GM18505 (cell line): ENCODE measurements at regions not wholly inside any gene's neighbourhood (a gene's known extent, or its start where the extent isn't known, plus 50 kb on each side); places are given as distances from the start of the nearest gene placed in this dataset.
"Not testable (repeated sequence)": the region's sequence is repeated elsewhere in the genome, so short reads cannot be mapped to it uniquely, and the experiment has no call there.

Source experiments
- ATAC-seq: cut with Tn5 transposase; IDR thresholded peaks from one replicate; pipeline ENCODE4 v1.9.1; 2021; ENCODE audit not compliant: unreplicated experiment
- POLR2A ChIP-seq: IDR thresholded peaks from 4 replicates; pipeline ENCODE4 v1.6.1; 2011; ENCODE audit warnings: borderline replicate concordance; ENCODE audit not compliant: insufficient read depth, insufficient read length; ENCODE audit errors: extremely low read depth

DNA sequence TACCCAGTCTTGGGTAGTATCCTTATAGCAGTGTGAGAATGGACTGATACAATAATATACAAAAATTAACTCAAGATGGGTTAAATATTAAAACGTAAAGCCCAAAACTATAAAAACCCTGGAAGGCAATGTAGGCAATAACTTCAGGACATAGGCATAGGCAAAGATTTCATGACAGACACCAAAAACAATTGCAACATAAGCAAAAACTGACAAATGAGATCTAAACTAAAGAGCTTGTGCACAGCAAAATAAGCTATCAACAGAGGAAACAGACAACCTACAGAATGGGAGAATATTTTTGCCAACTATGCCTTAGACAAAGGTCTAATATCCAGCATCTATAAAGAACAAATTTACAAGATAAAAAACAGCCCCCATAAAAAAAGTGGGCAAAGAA lies 204.8 kb upstream of the CCDC54 start:
- no peak for ATAC-seq
- TF ChIP-seq POLR2A = no peak

DNA sequence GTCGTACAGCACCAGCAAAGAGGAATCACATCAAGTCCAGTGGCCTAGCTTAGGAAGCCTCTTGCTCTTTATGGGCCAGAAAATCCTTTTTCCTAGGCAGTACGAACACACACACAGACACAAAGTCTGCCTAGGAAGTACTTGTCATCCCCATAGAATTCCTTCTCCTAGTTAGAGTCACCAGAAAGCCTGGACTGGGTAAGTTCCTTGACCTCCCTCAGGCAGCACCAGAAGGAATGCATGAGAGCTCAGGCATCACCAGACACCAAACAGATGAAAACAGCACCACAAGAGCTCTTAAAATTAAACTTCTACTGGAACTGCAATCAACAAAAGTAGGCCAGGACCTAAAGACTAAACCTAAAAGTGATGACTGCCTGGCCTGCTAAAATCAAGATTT lies 192.9 kb upstream of the CCDC54 start:
- no peak for ATAC-seq

DNA sequence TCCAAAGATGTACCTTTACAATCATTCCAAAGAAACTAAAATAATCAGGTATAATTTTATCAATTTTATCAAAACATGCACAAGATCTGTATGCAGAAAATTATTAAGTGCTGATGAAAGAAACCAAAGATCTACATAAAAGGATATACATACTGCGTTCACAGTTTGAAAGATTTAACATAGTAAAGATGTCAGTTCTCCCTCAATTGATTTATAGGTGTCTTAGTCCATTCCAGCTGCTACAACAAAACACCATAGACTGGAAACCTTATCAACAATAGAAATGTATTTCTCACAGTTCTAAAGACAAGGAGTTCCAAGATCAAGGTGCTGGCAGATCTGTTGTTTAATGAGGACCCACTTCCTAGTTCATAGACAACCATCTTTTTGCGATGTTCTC lies 189.0 kb upstream of the CCDC54 start:
- ATAC-seq = no peak
- no peak for TF ChIP-seq POLR2A

More for the DNA sequence above, 192.9 kb upstream of the CCDC54 start:
- TF ChIP-seq POLR2A = no peak

DNA sequence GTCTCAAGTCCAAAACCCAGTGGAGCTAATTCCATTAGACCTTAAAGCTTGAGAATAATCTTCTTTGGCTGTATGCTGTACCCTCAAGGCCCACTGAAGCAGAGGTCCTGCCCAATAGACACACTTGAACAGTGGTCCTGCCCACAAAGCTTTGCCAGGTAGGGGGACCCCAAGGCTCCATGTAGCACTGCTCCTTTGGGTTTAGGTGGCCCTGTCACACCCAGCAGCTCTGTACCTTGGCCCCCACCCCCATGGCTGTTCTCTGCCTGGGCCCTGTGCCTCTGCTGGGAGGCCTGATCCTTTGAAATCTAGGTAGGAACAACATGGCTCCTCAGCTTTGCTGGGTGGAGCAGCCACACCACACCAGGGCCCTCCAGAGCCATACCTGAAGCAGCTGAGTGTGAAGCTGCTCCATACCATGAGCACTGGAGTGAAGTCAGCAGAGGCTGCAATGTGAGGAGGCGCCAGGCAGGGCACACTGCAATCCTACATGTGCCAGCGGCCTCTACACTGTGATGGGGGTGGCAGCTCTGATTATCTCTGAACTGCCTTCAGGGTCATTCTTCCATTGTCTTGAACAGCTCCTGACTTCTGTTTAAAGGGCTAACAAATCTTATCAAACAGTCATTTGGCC lies 188.0 kb upstream of the CCDC54 start:
- no peak for TF ChIP-seq POLR2A
- no peak for ATAC-seq

DNA sequence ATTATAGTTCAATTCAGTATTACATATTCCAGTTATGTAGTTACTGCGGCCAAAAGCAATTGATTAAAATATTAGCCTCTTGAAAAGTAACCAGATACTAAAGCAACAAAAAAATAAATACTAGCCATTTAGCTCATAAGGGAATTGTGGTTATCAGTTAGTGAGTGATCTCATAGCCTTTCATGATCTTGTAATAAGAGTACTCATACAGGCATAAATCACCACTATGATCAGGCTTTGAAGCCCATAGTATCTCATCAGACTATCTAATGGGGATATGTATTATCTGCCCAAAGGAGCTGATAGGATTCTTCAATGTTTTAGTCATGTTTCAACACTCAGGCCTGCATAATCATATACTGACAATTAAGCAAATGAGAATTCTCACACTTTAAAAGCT lies 184.1 kb upstream of the CCDC54 start:
- ATAC-seq = no peak
- TF ChIP-seq POLR2A = no peak

DNA sequence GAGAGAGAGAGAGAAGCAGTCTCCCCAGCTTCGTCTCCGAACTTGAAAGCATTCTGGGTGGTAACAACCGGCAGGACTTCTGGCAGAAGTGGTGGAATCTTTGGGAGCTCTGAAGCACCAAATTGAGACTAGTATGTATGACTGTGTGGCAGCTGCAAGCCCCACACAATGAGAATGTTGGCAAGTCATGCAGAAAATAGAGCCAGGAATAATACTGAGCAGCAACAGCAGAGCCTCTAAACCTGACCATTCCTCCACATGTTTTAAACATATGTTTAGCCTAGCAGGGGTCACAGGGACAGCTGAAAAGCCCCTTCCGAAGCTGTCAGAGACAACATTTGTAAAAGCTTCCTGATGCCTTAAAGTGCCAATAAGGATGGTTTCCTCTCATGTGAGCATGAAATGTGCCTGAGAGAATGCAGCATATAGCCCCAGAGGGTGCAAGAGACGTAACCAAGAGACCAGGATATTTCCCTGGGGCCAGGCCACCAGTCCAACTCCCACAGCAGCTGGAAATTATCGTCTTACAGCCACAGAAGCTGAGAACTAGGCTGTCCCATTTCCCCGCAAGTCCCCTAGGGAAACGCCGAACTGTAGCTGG lies 178.6 kb upstream of the CCDC54 start:
- no peak for ATAC-seq
- no peak for TF ChIP-seq POLR2A

DNA sequence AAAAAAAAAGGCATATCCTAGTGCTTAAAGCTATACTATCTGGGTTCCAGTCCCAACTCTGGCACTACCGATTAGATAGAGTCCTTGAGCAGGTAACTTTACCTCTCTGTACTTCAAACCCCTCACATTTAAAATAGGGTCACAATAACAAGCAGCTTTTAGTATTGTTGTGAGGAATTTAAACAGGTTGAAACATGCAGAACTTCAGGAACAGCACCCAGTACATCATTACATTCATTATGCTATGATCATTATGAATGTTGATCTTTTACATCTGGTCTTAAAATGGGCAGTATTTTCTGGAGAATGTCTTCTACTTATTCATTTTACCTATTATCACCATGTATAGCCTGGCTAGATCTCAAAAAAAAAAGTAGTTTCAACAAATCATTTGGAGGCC lies 176.1 kb upstream of the CCDC54 start:
- ATAC-seq = no peak
- no peak for TF ChIP-seq POLR2A

DNA sequence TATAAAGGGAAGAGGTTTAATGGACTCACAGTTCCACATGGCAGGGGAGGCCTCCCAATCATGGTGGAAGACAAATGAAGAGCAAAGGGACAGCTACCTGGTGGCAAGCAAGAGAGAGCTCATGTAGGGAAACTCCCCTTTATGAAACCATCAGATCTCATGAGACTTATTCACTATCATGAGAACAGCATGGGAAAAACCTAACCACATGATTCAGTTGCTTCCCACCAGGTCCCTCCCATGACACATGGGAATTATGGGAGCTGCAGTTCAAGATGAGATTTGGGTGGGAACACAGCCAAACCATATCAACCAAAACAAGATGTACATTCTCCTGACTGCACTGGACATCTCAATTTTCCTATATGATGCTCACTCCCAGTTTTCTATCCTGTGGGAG lies 174.4 kb upstream of the CCDC54 start:
- ATAC-seq = not testable (repeated sequence)

DNA sequence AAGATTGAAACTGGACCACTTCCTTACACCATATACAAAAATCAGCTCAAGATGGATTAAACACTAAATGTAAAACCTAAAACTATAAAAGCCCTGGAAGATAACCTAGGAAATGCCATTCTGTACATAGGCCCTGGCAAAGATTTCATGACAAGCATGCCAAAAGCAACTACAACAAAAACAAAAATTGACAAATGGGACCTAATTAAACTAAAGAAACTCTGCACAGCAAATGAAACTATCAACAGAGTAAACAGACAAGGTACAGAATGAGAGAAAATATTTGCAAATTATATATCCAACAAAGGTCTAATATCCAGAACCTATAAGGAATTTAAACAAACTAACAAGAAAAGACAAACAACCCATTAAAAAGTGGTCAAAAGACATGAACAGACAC lies 173.1 kb upstream of the CCDC54 start:
- TF ChIP-seq POLR2A = no peak
- ATAC-seq = no peak

DNA sequence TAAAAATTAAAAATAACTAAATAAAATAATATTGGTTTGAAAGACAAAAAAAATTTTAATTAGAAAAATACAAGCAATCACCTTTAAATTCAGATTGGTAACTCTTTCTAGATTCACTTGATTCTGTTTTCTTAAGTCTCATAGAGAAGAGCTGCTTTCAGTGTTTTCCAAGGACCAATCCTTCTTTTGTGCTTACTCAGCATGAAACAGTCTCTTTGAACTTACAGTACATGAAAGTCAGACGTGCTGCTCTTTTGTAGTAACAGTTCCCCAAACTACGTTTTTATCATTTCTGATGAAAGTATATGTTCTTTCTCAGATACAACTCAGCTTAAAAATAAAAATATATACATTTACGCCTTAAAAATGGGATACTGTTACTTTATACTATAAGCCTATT lies 171.9 kb upstream of the CCDC54 start:
- no peak for ATAC-seq
- no peak for TF ChIP-seq POLR2A

DNA sequence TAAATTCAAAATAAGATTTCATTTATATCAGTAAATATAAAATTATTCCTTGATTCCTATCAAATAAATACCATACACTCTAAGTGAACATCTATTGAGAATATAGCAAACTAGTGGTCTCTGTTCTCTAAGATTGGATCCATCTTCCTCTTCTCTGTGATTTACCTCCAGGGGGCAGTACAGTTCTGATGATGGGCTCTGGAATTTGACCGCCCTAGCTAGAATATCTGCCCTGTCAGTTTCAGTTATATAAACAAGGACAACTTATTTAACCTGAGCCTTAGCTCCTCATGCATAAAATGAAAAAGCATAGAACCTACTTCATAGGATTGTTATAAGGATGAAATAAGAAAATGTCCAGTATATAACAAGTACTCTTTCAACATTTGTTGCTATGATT lies 171.1 kb upstream of the CCDC54 start:
- no peak for TF ChIP-seq POLR2A
- ATAC-seq = no peak

DNA sequence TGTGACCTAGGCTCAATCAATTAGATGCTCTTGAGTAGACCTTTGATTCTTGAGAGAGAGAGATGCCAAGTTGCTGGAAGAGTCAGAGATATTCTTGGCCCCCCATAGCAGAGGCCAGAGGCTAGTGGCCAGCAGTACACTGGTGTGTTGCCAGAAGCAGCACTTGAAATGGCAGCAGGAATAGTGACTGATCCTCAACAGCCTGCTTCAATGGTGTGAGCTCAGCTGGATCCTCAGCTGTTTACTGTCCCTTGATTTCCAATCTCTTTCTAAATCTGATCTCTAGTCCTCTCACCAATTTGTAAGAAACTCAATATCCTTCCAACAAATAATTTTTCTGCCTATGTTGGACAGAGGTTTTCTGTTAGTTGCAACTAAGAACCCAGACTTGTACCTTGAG lies 170.3 kb upstream of the CCDC54 start:
- ATAC-seq = no peak
- TF ChIP-seq POLR2A = no peak

DNA sequence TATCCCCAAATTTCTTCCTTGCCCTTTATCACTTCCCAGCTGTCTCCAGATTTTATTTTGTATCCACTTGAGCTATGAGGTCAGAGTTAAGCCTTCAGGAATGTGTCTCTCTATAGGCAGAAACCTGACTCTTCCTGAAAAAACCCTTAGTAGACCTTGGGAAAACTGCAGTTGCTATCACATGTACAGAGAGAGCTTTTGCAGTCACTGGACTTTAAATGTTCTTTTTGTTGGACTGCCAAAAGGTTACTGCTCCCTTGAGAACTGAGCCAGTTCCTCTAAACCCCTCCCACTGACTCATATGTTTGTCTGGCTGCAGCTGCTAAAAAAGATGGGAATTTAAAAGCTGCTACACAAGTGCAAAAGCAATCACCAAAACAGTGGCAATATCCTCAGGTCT lies 169.1 kb upstream of the CCDC54 start:
- ATAC-seq = no peak
- TF ChIP-seq POLR2A = no peak

DNA sequence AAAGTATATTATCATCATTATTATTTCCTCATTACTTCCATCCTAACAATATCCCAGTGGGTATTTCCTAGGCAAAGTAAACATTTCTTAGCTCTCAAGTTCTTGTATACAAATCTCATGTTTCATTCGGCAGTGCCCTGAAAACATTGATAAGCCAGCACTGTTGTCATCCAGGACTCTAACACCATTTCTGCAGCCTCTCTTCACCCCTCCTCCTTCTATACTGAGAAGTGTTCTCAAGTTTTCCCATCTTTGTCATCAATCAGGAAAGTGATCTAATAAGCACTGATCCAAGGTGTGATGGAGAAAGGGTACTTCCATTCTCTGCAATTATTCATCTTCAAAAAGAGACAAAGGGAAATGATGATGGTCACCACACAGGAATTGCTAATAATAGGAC lies 168.4 kb upstream of the CCDC54 start:
- TF ChIP-seq POLR2A = no peak
- ATAC-seq = no peak
